AG04450 (cell line): ENCODE measurements at regions not wholly inside any gene's neighbourhood (a gene's known extent, or its start where the extent isn't known, plus 50 kb on each side); places are given as distances from the start of the nearest gene placed in this dataset.

Source experiments
- CTCF ChIA-PET: fragments of 300-600, 350-600 bp; formaldehyde crosslinking; extraction: SDS; loops from one replicate; lab custom pipeline; 2022; ENCODE audit warnings: antibody characterized with exemption, inconsistent platforms; lab: Charles Lee
- POLR2A ChIA-PET: fragments of 350-600 bp; formaldehyde crosslinking; extraction: SDS; loops from one replicate; lab custom pipeline; 2021; ENCODE audit warnings: antibody characterized with exemption, inconsistent platforms; lab: Yijun Ruan, JAX
- DNase-seq: peaks from one replicate; pipeline ENCODE4 v3.0.0-alpha.2; 2011; ENCODE audit warnings: low read depth, low spot score
- H3K27ac ChIP-seq: one replicate; pipeline ENCODE4 v1.5.1; 2012; ENCODE audit warnings: low read depth, low read length, control low read depth
- H3K27me3 ChIP-seq: one replicate; pipeline ENCODE4 v1.6.0; 2012; ENCODE audit warnings: low read length; ENCODE audit not compliant: control insufficient read depth, insufficient read depth
- H3K4me3 ChIP-seq: 2 replicates; pipeline ENCODE4 v1.5.1; 2011; ENCODE audit warnings: mild to moderate bottlenecking, low read depth, low read length, control low read depth
- H3K9me3 ChIP-seq: 2 replicates; pipeline ENCODE4 v1.5.1; 2012; ENCODE audit warnings: low read length; ENCODE audit not compliant: control insufficient read depth, insufficient read depth
- CTCF ChIP-seq: IDR thresholded peaks from 2 replicates; pipeline ENCODE4 v1.5.1; 2011; ENCODE audit warnings: low read depth, low read length, control low read depth, inconsistent platforms

- CTCF ChIA-PET: no interaction called here
- TF ChIP-seq CTCF: no peak
These were observed 2376.7 kb downstream of the MAT2B start for GRCh38 chr5:165882099-165882498.

GRCh38 chr5:165885623-165886350 is 2380.4 kb downstream of the MAT2B start:
- ChIA-PET POLR2A (no interaction called here), CTCF (no interaction called here)
- H3K27me3 ChIP-seq: no peaks in the 10 kb centered on the region
- DNase-seq: no peak
- peaks cover 3% of the 10 kb centered on the region; the same call in 1 of the 2 replicates for H3K9me3 ChIP-seq
- no peak overlapping the region for H3K4me3 ChIP-seq
- H3K27ac ChIP-seq: no peak overlapping the region
- no peak for TF ChIP-seq CTCF

More at GRCh38 chr5:165882099-165882498, 2376.7 kb downstream of the MAT2B start:
- Histone ChIP-seq H3K27ac (no peak overlapping the region), H3K27me3 (no peaks in the 10 kb centered on the region), H3K9me3 (peaks cover 6% of the 10 kb centered on the region; the same call in 1 of the 2 replicates), H3K4me3 (no peak overlapping the region)
- POLR2A ChIA-PET: no interaction called here
- no peak for DNase-seq

- ChIA-PET CTCF (no interaction called here), POLR2A (no interaction called here)
- no peak overlapping the region for H3K4me3 ChIP-seq
- no peak for DNase-seq
- TF ChIP-seq CTCF: no peak
- no peaks in the 10 kb centered on the region for H3K27me3 ChIP-seq
- H3K9me3 ChIP-seq: peaks cover 10% of the 10 kb centered on the region; the same call in 1 of the 2 replicates
- no peak overlapping the region for H3K27ac ChIP-seq
These were observed 2381.7 kb downstream of the MAT2B start for GRCh38 chr5:165887147-165887546.

- ChIA-PET POLR2A (no interaction called here), CTCF (no interaction called here)
- H3K4me3 ChIP-seq: no peak overlapping the region
- no peak for DNase-seq
- no peak for TF ChIP-seq CTCF
- no peaks in the 10 kb centered on the region for H3K27me3 ChIP-seq
- H3K9me3 ChIP-seq: peaks cover 7% of the 10 kb centered on the region; the same call in 1 of the 2 replicates
- H3K27ac ChIP-seq: no peak overlapping the region
These were observed 2387.0 kb downstream of the MAT2B start for GRCh38 chr5:165892383-165892782.

- POLR2A ChIA-PET: no interaction called here
- Histone ChIP-seq H3K4me3 (no peak overlapping the region), H3K27me3 (no peaks in the 10 kb centered on the region), H3K27ac (no peak overlapping the region), H3K9me3 (peaks cover 12% of the 10 kb centered on the region)
- CTCF ChIA-PET: no interaction called here
- no peak for DNase-seq
- no peak for TF ChIP-seq CTCF
These were observed 2389.5 kb downstream of the MAT2B start for GRCh38 chr5:165894916-165895315.
